PC-9 (cell line): ENCODE measurements at regions not wholly inside any gene's neighbourhood (a gene's known extent, or its start where the extent isn't known, plus 50 kb on each side); places are given as distances from the start of the nearest gene placed in this dataset.
A peak's percentile ranks its signal among the peaks of the same experiment; 100 is the strongest.

Source experiments
- BruUV-seq: library from RNA; stranded (reverse); fragments of 400-500 nt; replicated peaks from 2 replicates; lab custom pipeline; 2021; lab: Mats Ljungman, UMichigan
- CTCF ChIA-PET: fragments of 300-600 bp; sonication (Branson Sonifier 250); formaldehyde crosslinking; loops from one replicate; lab custom pipeline; 2022; ENCODE audit warnings: antibody characterized with exemption; lab: Charles Lee
- POLR2A ChIA-PET: fragments of 300-600 bp; sonication (Branson Sonifier 250); formaldehyde crosslinking; loops from one replicate; lab custom pipeline; 2022; ENCODE audit warnings: antibody characterized with exemption; ENCODE audit not compliant: unreplicated experiment; lab: Charles Lee
- DNase-seq, 2 experiments: peaks; one replicate each; pipeline versions ENCODE4 v3.0.0 to v3.0.0-alpha.2; 2015 to 2022; ENCODE audit warnings: mixed read lengths in 1 of 2
- H2AFZ ChIP-seq: fragments of 200-600 bp; sonication (generic); 2 replicates; pipeline ENCODE4 v1.8.1; 2017; ENCODE audit warnings: antibody characterized with exemption
- H3F3A ChIP-seq: fragments of 200-600 bp; sonication (generic); 2 replicates; pipeline ENCODE4 v1.8.1; 2017; ENCODE audit warnings: antibody characterized with exemption, mild to moderate bottlenecking, low read depth; ENCODE audit not compliant: insufficient read depth
- H3K27ac ChIP-seq: fragments of 200-600 bp; sonication (generic); 2 replicates; pipeline ENCODE4 v1.6.1; 2016; ENCODE audit warnings: mixed run types
- H3K27me3 ChIP-seq: fragments of 200-600 bp; sonication (generic); 2 replicates; pipeline ENCODE4 v1.6.1; 2016; ENCODE audit warnings: low read depth, mixed run types; ENCODE audit not compliant: insufficient read depth
- H3K36me3 ChIP-seq: fragments of 200-600 bp; sonication (generic); 2 replicates; pipeline ENCODE4 v1.6.1; 2016; ENCODE audit warnings: low read depth, mixed run types
- H3K4me1 ChIP-seq: fragments of 200-600 bp; sonication (generic); replicated peaks from 2 replicates; pipeline ENCODE4 v1.6.1; 2016; ENCODE audit warnings: mixed run types; ENCODE audit not compliant: insufficient read depth
- H3K4me2 ChIP-seq: fragments of 200-600 bp; sonication (generic); 2 replicates; pipeline ENCODE4 v1.6.1; 2017; ENCODE audit warnings: mixed run types
- H3K4me3 ChIP-seq: fragments of 200-600 bp; sonication (generic); 2 replicates; pipeline ENCODE4 v1.6.1; 2016; ENCODE audit warnings: mixed run types
- H3K79me2 ChIP-seq: fragments of 200-600 bp; sonication (generic); 2 replicates; pipeline ENCODE4 v1.6.1; 2017; ENCODE audit warnings: low read depth, mixed run types
- H3K9me2 ChIP-seq: fragments of 200-600 bp; sonication (generic); 2 replicates; pipeline ENCODE4 v1.8.1; 2017; ENCODE audit warnings: mild to moderate bottlenecking; ENCODE audit not compliant: insufficient read depth
- H3K9me3 ChIP-seq: fragments of 200-600 bp; sonication (generic); 2 replicates; pipeline ENCODE4 v1.8.1; 2016; ENCODE audit warnings: low read depth; ENCODE audit not compliant: insufficient read depth
- H4K20me1 ChIP-seq: fragments of 200-600 bp; sonication (generic); 2 replicates; pipeline ENCODE4 v1.8.1; 2017; ENCODE audit not compliant: insufficient read depth
- CTCF ChIP-seq: fragments of 200-600 bp; sonication (generic); conservative IDR thresholded peaks from 2 replicates; pipeline ENCODE4 v1.6.1; 2017; ENCODE audit warnings: mixed run types, antibody characterized with exemption, mild to moderate bottlenecking, moderate library complexity
- EZH2 ChIP-seq: fragments of 200-600 bp; sonication (generic); IDR thresholded peaks from 2 replicates; pipeline ENCODE4 v1.8.0; 2017; ENCODE audit warnings: antibody characterized with exemption, low read depth
- intact Hi-C: fragments of 100-400 bp; cut with micrococcal nuclease; formaldehyde crosslinking; loops from one replicate; pipeline ENCODE4 v1.10.0; 2022; ENCODE audit not compliant: unreplicated experiment

- Histone ChIP-seq H3F3A (no peaks in the 10 kb centered on the region), H2AFZ (no peak overlapping the region), H3K9me2 (no peaks in the 10 kb centered on the region), H3K27ac (no peak overlapping the region), H3K36me3 (no peaks in the 10 kb centered on the region), H3K4me2 (no peak overlapping the region), H3K4me3 (no peak overlapping the region), H4K20me1 (no peaks in the 10 kb centered on the region), H3K27me3 (no peaks in the 10 kb centered on the region), H3K9me3 (no peaks in the 10 kb centered on the region), H3K4me1 (peaks cover 11% of the 10 kb centered on the region; the same call in 1 of the 2 replicates), H3K79me2 (no peaks in the 10 kb centered on the region)
- DNase-seq, result no peak
- no peak for TF ChIP-seq CTCF
- no peak for TF ChIP-seq EZH2
- POLR2A ChIA-PET, result no interaction called here
- BruUV-seq, result no TSS peak
- CTCF ChIA-PET, result no interaction called here
- intact Hi-C loops, result no loop called here
Observed at GRCh38 chr11:112457532-112457931, 196.9 kb upstream of the PLET1 start.

GRCh38 chr11:112459001-112459400 is 198.3 kb upstream of the PLET1 start:
- no peaks in the 10 kb centered on the region for H3K9me2 ChIP-seq
- peak overlapping the region; percentile 77 for H2AFZ ChIP-seq
- ChIA-PET CTCF (no interaction called here), POLR2A (no interaction called here)
- H3K27me3 ChIP-seq, result no peaks in the 10 kb centered on the region
- no peaks in the 10 kb centered on the region for H3F3A ChIP-seq
- H3K36me3 ChIP-seq, result no peaks in the 10 kb centered on the region
- no peak for TF ChIP-seq CTCF
- no peak for TF ChIP-seq EZH2
- DNase-seq, result no peak
- no peaks in the 10 kb centered on the region for H3K9me3 ChIP-seq
- no peaks in the 10 kb centered on the region for H4K20me1 ChIP-seq
- H3K4me2 ChIP-seq, result peak overlapping the region; percentile 75
- BruUV-seq, result no TSS peak
- H3K79me2 ChIP-seq, result no peaks in the 10 kb centered on the region
- intact Hi-C loops, result no loop called here
- peak overlapping the region; percentile 54 for H3K4me3 ChIP-seq
- peaks cover 11% of the 10 kb centered on the region; the same call in 1 of the 2 replicates for H3K4me1 ChIP-seq
- H3K27ac ChIP-seq, result no peak overlapping the region

- H2AFZ ChIP-seq, result no peak overlapping the region
- H3K9me2 ChIP-seq, result no peaks in the 10 kb centered on the region
- H3K4me1 ChIP-seq, result peaks cover 11% of the 10 kb centered on the region; the same call in 1 of the 2 replicates
- ChIA-PET POLR2A (no interaction called here), CTCF (no interaction called here)
- H3K27ac ChIP-seq, result no peak overlapping the region
- H3K9me3 ChIP-seq, result no peaks in the 10 kb centered on the region
- no peaks in the 10 kb centered on the region for H3K27me3 ChIP-seq
- DNase-seq, result no peak
- no peaks in the 10 kb centered on the region for H3K79me2 ChIP-seq
- BruUV-seq, result no TSS peak
- intact Hi-C loops, result no loop called here
- H3K36me3 ChIP-seq, result no peaks in the 10 kb centered on the region
- H4K20me1 ChIP-seq, result no peaks in the 10 kb centered on the region
- no peak overlapping the region for H3K4me3 ChIP-seq
- no peaks in the 10 kb centered on the region for H3F3A ChIP-seq
- TF ChIP-seq CTCF, result no peak
- no peak for TF ChIP-seq EZH2
- no peak overlapping the region for H3K4me2 ChIP-seq
Observed at GRCh38 chr11:112460141-112460540, 199.5 kb upstream of the PLET1 start.
